ENCODE measurements at regions not wholly inside any gene's neighbourhood (a gene's known extent, or its start where the extent isn't known, plus 50 kb on each side); places are given as distances from the start of the nearest gene placed in this dataset.

- no peak for DNase-seq (ENCODE audit: low spot score)
- in situ Hi-C loops (cut with MboI; ENCODE audit: low pct_unique_long_range_greater_than_20kb, low sequenced_read_pairs, unreplicated experiment), result no loop called here
- TF ChIP-seq, protein P1, sequence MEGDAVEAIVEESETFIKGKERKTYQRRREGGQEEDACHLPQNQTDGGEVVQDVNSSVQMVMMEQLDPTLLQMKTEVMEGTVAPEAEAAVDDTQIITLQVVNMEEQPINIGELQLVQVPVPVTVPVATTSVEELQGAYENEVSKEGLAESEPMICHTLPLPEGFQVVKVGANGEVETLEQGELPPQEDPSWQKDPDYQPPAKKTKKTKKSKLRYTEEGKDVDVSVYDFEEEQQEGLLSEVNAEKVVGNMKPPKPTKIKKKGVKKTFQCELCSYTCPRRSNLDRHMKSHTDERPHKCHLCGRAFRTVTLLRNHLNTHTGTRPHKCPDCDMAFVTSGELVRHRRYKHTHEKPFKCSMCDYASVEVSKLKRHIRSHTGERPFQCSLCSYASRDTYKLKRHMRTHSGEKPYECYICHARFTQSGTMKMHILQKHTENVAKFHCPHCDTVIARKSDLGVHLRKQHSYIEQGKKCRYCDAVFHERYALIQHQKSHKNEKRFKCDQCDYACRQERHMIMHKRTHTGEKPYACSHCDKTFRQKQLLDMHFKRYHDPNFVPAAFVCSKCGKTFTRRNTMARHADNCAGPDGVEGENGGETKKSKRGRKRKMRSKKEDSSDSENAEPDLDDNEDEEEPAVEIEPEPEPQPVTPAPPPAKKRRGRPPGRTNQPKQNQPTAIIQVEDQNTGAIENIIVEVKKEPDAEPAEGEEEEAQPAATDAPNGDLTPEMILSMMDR (IDR thresholded peaks at IDR 0.05; ENCODE audit: extremely low read depth, insufficient read depth, missing control alignments), result no peak
Observed at GRCh38 chr13:109843695-109844094, 57.3 kb upstream of the IRS2 start.

- in situ Hi-C loops (cut with MboI; ENCODE audit: low pct_unique_long_range_greater_than_20kb, low sequenced_read_pairs, unreplicated experiment), result no loop called here
- TF ChIP-seq, protein P1 (IDR thresholded peaks at IDR 0.05; ENCODE audit: extremely low read depth, insufficient read depth, missing control alignments), result no peak
- DNase-seq (ENCODE audit: low spot score), result no peak
Observed at GRCh38 chr13:109842212-109842920, 56.0 kb upstream of the IRS2 start.

- DNase-seq (ENCODE audit: low spot score), result no peak
- in situ Hi-C loops (cut with MboI; ENCODE audit: low pct_unique_long_range_greater_than_20kb, low sequenced_read_pairs, unreplicated experiment), result no loop called here
- TF ChIP-seq, protein P1 (IDR thresholded peaks at IDR 0.05; ENCODE audit: extremely low read depth, insufficient read depth, missing control alignments), result no peak
Observed at GRCh38 chr13:109840893-109841287, 54.5 kb upstream of the IRS2 start.

DNA sequence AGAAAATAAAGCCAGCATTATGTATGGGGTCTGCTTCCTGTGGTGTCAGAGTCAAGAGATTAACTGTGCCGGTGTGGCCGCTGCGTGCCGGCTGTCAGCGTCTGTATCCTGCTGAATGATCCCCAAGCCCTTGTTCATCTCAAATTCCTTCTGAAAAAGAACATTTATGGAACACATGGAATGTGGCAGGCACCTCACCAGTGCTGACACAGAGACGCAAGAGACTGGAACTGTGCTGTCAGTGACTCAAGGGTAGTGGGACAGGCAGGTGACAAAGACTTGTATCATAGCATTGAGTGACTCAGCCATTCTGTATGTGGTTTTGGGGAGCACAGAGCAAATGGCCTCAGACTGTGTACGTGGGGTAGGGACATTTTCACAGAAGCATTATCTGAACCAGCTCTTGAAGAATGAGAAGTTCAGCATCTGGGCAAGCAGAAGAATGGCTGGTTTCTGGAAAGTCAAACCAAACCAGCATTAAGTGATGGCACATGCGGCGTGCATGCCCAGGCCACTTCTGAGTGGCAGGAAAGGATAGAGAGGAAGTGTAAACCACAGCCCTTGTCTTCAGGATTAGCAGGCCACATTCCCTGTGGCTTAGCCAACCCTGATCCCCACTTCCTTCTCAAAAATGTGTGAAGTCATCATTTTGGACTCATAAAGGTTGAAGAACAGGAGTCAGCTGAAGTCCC, 54.0 kb upstream of the IRS2 start:
- TF ChIP-seq, protein P1 (IDR thresholded peaks at IDR 0.05; ENCODE audit: extremely low read depth, insufficient read depth, missing control alignments), result no peak
- DNase-seq (ENCODE audit: low spot score), result no peak
- in situ Hi-C loops (cut with MboI; ENCODE audit: low pct_unique_long_range_greater_than_20kb, low sequenced_read_pairs, unreplicated experiment), result no loop called here

DNA sequence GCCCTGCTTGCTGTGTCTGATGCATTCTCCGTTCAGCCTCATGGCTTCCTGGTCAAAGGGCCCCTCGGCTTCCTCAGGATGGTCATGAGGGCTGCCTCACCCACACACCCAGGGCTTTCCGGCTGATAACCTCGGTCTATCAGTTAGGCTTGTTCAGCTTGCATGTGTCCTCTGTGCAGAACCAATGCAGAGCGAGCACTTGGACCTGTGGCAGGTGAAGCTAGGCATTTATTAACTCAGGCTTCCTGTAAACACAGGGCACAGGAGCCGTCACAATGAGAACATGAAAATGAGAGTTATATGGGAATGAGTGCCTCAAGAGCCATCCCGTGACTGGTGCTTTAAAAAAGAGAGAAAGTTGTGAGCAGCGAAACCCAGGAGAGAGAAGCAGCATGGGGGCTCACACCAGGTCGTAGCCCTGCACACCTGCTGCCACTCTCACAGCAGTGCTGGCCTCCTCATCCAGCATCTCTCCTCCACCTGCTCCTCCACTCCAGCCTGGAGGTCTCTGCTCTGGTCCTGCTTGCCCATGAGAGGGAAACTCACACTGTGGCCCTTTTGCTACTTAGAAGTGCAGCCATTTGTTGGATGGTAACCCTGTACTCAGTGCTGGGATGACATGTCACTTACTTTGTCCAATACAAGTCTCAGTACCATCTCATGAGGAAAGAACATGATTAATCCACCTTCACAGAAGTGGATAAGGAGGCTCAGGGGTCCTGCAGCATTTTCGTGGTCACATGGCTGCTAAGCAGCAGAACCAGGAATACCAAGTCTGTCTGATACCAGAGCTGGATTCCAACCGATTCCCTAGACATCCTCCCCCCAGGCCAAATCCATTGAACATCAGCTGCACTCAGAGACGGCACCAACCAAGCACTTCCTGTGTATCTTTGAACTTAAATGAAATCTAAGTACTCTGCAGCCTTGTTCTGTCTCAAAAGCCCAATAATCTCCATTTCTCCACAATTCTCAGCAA, 50.5 kb upstream of the IRS2 start:
- in situ Hi-C loops (cut with MboI; ENCODE audit: low pct_unique_long_range_greater_than_20kb, low sequenced_read_pairs, unreplicated experiment), result no loop called here
- no peak for DNase-seq (ENCODE audit: low spot score)
- TF ChIP-seq, protein P1 (IDR thresholded peaks at IDR 0.05; ENCODE audit: extremely low read depth, insufficient read depth, missing control alignments), result no peak

All from GM13977 (cell line).